Adipocyte (in vitro differentiated cells): ENCODE measurements at regions not wholly inside any gene's neighbourhood (a gene's known extent, or its start where the extent isn't known, plus 50 kb on each side); places are given as distances from the start of the nearest gene placed in this dataset.
A peak's percentile ranks its signal among the peaks of the same experiment; 100 is the strongest.

ENCODE experiments used
- DNase-seq: peaks from one replicate; pipeline ENCODE4 v3.0.0-alpha.2; 2015; ENCODE audit warnings: low read depth
- H3K27me3 ChIP-seq: replicated peaks from 2 replicates; pipeline ENCODE4 v1.7.0; 2013; ENCODE audit warnings: mild to moderate bottlenecking, low read length, moderate library complexity; ENCODE audit not compliant: control insufficient read depth, insufficient read depth
- H3K36me3 ChIP-seq: 2 replicates; pipeline ENCODE4 v1.7.0; 2013; ENCODE audit warnings: low read length, mild to moderate bottlenecking, moderate library complexity; ENCODE audit not compliant: control insufficient read depth, insufficient read depth, severe bottlenecking
- H3K4me1 ChIP-seq: 2 replicates; pipeline ENCODE4 v1.7.0; 2013; ENCODE audit warnings: mild to moderate bottlenecking, low read length, moderate library complexity; ENCODE audit not compliant: control insufficient read depth, insufficient read depth
- H3K4me3 ChIP-seq: 2 replicates; pipeline ENCODE4 v1.7.0; 2013; ENCODE audit warnings: mild to moderate bottlenecking, low read length, moderate library complexity
- H3K9ac ChIP-seq: 2 replicates; pipeline ENCODE4 v1.7.0; 2013; ENCODE audit warnings: mild to moderate bottlenecking, low read length, moderate library complexity
- H3K9me3 ChIP-seq: 2 replicates; pipeline ENCODE4 v1.7.0; 2013; ENCODE audit warnings: mild to moderate bottlenecking, low read length, moderate library complexity; ENCODE audit not compliant: control insufficient read depth

DNA sequence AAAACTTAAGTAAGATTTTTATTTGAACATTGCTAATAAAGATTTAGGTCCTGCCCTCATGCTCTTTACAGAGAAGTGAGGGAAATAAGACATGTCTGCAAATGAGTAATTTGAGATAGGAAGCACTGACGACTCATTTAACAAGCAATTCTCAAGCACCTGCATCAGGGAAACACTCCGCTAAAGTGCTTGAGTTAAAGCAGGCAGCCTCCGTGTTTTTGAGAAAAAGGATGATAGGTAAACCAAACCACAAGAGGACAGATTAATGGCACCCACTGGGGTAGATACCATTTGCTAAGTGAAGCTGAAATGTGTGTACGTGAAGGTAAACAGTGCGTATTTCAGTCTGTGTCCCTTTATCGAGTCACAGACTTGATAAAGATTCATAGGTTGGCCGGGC lies 184.6 kb upstream of the CARD18 start:
- H3K4me3 ChIP-seq = no peak overlapping the region
- DNase-seq = no peak

DNA sequence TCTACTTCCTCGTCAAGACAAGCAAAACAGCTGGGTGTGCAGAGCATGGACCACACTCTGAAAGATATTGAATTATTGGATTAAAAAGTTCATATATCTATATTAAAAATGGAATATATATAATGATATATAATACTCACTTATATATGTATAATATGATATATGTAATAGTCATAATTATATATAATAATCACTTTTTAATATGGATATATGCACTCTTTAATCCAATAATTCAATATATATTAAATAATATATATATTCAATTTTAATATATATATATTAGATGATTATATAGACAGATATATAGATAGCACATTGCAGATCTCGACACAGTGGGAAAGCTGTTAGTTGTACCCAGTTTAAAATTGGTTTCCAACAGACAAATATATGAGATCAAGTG lies 182.1 kb upstream of the CARD18 start:
- no peaks in the 10 kb centered on the region for H3K9me3 ChIP-seq
- H3K9ac ChIP-seq = no peak overlapping the region
- no peaks in the 10 kb centered on the region for H3K36me3 ChIP-seq
- no peak for DNase-seq
- no peaks in the 10 kb centered on the region for H3K27me3 ChIP-seq
- no peak overlapping the region for H3K4me3 ChIP-seq
- H3K4me1 ChIP-seq = no peaks in the 10 kb centered on the region

More for the DNA sequence above, 184.6 kb upstream of the CARD18 start:
- H3K4me1 ChIP-seq = no peaks in the 10 kb centered on the region
- no peaks in the 10 kb centered on the region for H3K36me3 ChIP-seq
- no peak overlapping the region for H3K9ac ChIP-seq
- no peaks in the 10 kb centered on the region for H3K9me3 ChIP-seq
- no peaks in the 10 kb centered on the region for H3K27me3 ChIP-seq

DNA sequence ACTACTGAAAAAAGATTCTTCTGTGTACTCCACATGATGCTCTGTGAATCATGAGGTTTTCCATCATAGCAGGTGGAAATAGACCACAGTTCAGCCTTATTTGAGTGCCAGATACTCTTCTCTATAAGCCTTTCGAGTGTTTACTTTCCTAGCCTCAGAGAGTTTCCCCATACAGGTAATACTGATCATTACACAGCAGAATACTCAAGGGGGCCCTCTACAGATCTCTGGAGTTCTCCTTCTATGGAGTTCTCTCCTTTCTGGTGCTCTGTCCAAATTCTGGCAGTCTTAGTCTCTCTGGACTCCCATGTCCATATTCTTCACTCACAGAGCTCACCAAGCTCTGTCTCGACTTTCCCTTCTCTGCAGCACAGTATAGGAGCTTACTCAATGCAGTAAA lies 175.7 kb upstream of the CARD18 start:
- no peak for DNase-seq

DNA sequence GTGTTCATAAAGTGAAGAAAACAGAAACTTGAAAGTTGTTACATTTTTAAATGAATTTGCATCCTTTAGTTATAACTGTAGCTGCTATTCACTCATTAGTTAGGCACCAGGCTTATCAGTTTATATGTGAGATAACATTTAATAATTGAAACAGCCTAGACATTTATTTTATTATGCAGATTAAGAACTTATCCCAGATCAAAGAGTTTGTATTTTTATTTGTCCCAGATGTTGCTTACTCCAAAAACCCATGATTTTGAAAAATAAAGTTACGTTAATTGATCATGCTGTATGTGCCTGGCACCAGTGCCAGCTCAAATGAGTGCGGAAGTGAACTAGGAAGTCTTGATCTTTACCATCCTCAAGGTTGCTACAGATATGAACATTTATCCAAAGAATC lies 172.7 kb upstream of the CARD18 start:
- H3K9ac ChIP-seq = no peak overlapping the region
- H3K4me1 ChIP-seq = no peaks in the 10 kb centered on the region
- no peaks in the 10 kb centered on the region for H3K27me3 ChIP-seq
- H3K9me3 ChIP-seq = no peaks in the 10 kb centered on the region
- no peak for DNase-seq
- H3K4me3 ChIP-seq = no peak overlapping the region
- no peaks in the 10 kb centered on the region for H3K36me3 ChIP-seq

More for the DNA sequence above, 175.7 kb upstream of the CARD18 start:
- Histone ChIP-seq H3K36me3 (no peaks in the 10 kb centered on the region), H3K27me3 (no peaks in the 10 kb centered on the region), H3K4me1 (no peaks in the 10 kb centered on the region), H3K9me3 (no peaks in the 10 kb centered on the region), H3K4me3 (no peak overlapping the region), H3K9ac (no peak overlapping the region)

DNA sequence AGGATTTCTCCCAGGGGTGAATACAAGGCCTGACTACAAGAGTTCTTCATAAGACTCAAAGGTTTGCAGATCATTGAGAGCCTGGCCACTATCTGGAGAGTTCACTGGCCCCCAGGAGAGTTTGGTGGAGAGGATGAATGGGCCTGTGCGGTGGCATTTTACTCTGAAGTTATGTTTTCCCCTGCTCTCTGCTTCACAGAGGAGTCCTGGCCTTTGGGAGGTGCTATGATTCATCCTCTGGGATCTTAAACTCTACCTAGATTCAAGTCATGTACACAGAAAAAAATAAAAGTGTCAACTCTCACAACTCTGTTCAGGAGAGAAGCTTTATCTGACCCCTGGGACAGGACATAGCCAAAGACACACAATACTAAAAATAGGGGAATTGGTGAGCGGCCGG lies 159.1 kb upstream of the CARD18 start:
- no peaks in the 10 kb centered on the region for H3K9me3 ChIP-seq
- H3K4me3 ChIP-seq = no peak overlapping the region
- no peaks in the 10 kb centered on the region for H3K36me3 ChIP-seq
- H3K9ac ChIP-seq = no peak overlapping the region
- no peaks in the 10 kb centered on the region for H3K27me3 ChIP-seq
- H3K4me1 ChIP-seq = peaks cover 3% of the 10 kb centered on the region
- no peak for DNase-seq

DNA sequence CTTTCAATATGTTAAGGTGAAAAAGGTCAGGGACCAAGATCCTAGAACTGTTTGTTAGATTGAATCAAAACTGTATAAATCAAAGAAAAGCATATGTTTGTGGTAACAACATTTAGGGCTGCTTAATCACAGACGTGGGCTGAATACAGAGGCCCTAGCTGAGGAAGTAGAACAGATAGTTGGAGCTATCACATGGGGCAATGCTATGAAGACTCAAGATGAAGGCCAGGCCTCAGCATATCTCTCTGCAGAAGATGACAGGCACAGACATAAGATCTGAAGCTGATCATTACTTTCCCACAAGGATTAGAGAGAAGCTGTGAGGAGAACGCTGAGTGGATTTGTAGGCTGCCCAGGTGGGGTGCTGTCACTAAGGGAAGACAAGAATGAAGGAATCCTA lies 158.6 kb upstream of the CARD18 start:
- H3K4me1 ChIP-seq = peaks cover 3% of the 10 kb centered on the region
- no peaks in the 10 kb centered on the region for H3K36me3 ChIP-seq
- no peaks in the 10 kb centered on the region for H3K27me3 ChIP-seq
- H3K9me3 ChIP-seq = peaks cover under 1% of the 10 kb centered on the region
- no peak overlapping the region for H3K9ac ChIP-seq
- no peak overlapping the region for H3K4me3 ChIP-seq
- DNase-seq = no peak

DNA sequence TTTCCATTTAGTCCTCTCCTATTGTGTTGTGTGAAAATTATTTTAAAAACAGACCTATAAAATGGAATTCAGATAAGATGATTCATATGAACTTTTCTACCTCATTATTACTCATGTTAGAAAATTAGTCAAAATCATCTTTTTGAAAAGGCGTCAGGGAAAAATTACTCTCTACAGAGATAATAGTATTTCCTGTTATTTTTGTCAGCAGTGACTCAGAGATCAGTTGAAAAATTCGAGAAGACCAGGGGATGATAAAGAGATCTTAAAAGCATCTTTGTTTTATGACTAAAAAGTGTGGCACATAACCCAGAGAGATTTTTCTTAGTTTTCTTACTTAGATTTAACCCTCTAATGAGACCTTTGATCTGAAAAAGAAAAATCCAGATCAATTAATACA lies 157.9 kb upstream of the CARD18 start:
- H3K4me3 ChIP-seq = no peak overlapping the region
- no peak overlapping the region for H3K9ac ChIP-seq
- peak; percentile 13 for DNase-seq
- peaks cover 3% of the 10 kb centered on the region for H3K4me1 ChIP-seq
- H3K27me3 ChIP-seq = no peaks in the 10 kb centered on the region
- H3K9me3 ChIP-seq = peaks cover 3% of the 10 kb centered on the region
- H3K36me3 ChIP-seq = no peaks in the 10 kb centered on the region

DNA sequence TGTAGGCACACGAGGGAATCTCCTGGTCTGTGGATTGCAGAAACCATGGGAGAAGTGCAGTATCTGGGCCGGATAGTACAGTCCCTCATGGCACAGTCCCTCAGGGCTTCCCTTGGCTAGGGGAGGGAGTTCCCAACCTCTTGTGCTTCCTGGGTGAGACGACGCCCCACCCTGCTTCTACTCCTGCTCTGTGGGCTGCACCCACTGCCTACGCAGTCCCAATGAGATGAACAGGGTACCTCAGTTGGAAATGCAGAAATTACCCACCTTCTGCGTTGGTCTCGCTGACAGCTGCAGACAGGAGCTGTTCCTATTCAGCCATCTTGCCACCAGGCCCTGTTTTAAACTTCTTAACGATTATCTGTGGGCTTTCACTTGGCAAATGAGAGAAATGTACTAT lies 157.2 kb upstream of the CARD18 start:
- DNase-seq = no peak
- no peaks in the 10 kb centered on the region for H3K27me3 ChIP-seq
- peaks cover 3% of the 10 kb centered on the region for H3K4me1 ChIP-seq
- no peak overlapping the region for H3K4me3 ChIP-seq
- no peak overlapping the region for H3K9ac ChIP-seq
- no peaks in the 10 kb centered on the region for H3K36me3 ChIP-seq
- H3K9me3 ChIP-seq = peaks cover 3% of the 10 kb centered on the region

DNA sequence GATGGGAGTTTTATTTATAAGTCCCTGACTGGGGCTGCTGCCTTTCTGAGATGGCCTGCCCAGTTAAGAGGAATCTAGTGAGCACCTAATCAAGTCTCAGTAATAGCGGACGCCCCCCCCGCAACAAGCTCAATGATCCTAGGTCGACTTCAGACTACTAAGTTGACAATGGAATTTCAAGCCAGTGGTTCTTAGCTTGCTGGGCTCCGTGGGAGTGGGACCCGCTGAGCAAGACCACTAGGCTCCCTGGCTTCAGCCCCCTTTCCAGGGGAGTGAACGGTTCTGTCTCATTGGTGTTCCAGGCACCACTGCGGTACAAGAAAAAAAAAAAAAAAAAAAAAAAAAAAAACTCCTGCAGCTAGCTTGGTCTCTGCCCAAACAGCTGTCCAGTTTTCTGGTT lies 156.8 kb upstream of the CARD18 start:
- Histone ChIP-seq H3K4me1 (peaks cover 3% of the 10 kb centered on the region), H3K9ac (no peak overlapping the region), H3K27me3 (no peaks in the 10 kb centered on the region), H3K9me3 (peaks cover 3% of the 10 kb centered on the region), H3K4me3 (no peak overlapping the region), H3K36me3 (no peaks in the 10 kb centered on the region)
- DNase-seq = no peak

DNA sequence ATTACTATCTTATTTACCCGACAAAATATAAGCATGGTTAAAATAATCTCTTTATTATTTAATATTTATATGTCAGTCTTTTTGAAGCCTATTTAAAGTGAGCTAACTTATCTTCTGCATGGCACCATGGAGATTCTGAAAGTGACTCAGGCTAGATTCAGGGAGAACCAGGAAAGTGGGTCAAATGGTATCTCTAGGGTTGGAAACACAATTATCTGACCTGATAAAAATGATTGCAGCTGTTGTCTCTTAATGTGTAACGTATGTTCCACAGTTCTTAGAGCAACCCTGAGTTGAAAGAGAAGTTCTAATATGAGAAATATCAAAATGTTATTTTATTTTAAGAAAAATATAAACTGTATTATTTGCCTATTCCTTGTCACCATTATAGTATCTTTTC lies 143.1 kb upstream of the CARD18 start:
- Histone ChIP-seq H3K4me1 (no peaks in the 10 kb centered on the region), H3K27me3 (no peaks in the 10 kb centered on the region), H3K9me3 (no peaks in the 10 kb centered on the region), H3K36me3 (no peaks in the 10 kb centered on the region), H3K9ac (no peak overlapping the region), H3K4me3 (no peak overlapping the region)
- DNase-seq = no peak

DNA sequence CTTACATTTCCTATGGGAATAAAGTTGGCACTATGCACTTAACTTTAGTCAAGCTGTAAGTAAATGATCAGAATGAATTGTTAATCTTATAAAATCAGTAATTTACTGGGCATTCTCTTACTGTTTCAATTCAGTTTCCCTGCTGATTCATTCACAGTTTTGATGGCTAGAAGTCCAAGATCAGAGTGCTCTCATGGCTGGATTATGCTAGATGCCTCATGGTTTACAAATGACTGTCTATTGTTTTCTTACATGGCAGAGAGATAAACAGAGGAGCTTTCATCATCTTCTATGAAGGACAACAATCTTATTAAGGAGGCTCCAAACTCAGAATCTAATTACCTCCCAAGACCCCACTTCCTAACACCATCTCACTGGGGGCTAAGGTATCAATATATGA lies 135.1 kb upstream of the CARD18 start:
- Histone ChIP-seq H3K36me3 (no peaks in the 10 kb centered on the region), H3K9ac (no peak overlapping the region), H3K9me3 (peaks cover 7% of the 10 kb centered on the region), H3K4me1 (no peaks in the 10 kb centered on the region), H3K4me3 (no peak overlapping the region), H3K27me3 (no peaks in the 10 kb centered on the region)
- no peak for DNase-seq

DNA sequence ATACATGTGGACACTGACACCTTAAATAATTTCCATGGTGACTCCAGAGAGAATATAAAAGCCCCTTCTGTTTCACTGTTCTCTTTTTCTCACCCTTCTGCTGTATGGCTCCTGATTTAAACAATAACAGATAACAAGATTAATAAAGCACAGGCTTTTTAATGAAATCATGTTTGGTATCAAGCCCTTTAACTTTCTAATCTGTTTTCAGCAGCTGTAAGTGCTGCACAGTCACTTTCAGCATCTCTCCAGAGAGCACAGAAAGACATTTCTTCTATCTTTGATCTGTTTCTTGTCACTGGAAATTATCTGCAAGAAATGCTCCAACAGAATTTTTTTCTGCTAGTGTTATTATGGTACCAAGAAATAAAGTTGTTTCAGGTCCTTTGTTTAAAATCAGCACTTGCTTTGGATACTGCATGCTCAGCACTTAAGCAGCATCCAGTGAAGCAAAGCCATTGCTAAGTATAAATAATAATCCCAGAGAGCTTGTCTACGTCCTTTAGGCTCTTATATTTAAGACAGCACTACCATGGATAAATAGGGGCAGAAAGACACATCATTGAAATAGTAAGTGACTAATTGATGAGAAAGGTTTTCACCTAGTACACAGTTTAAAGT lies 134.2 kb upstream of the CARD18 start:
- H3K36me3 ChIP-seq = no peaks in the 10 kb centered on the region
- H3K9ac ChIP-seq = no peak overlapping the region
- no peaks in the 10 kb centered on the region for H3K4me1 ChIP-seq
- H3K4me3 ChIP-seq = no peak overlapping the region
- H3K27me3 ChIP-seq = no peaks in the 10 kb centered on the region
- no peak for DNase-seq
- H3K9me3 ChIP-seq = peaks cover 7% of the 10 kb centered on the region
